HG03108 (cell line): ENCODE measurements at regions not wholly inside any gene's neighbourhood (a gene's known extent, or its start where the extent isn't known, plus 50 kb on each side); places are given as distances from the start of the nearest gene placed in this dataset.

Source experiments
- ATAC-seq: cut with Tn5 transposase; IDR thresholded peaks from one replicate; pipeline ENCODE4 v1.9.1; 2021; ENCODE audit warnings: moderate library complexity; ENCODE audit not compliant: unreplicated experiment

GRCh38 chr2:133837441-133838094, 269.3 kb upstream of the NCKAP5 start:
- no peak for ATAC-seq

GRCh38 chr2:133838642-133839365, 270.5 kb upstream of the NCKAP5 start:
- no peak for ATAC-seq

GRCh38 chr2:133839677-133840076, 271.4 kb upstream of the NCKAP5 start:
- ATAC-seq, result no peak

GRCh38 chr2:133840761-133841160, 272.5 kb upstream of the NCKAP5 start:
- ATAC-seq, result no peak

GRCh38 chr2:133841900-133842299, 273.6 kb upstream of the NCKAP5 start:
- ATAC-seq, result no peak

- no peak for ATAC-seq
Observed at GRCh38 chr2:133842446-133842845, 274.2 kb upstream of the NCKAP5 start.

GRCh38 chr2:133843091-133843490, 274.8 kb upstream of the NCKAP5 start:
- ATAC-seq, result no peak

GRCh38 chr2:133843551-133843950, 275.3 kb upstream of the NCKAP5 start:
- no peak for ATAC-seq

- no peak for ATAC-seq
Observed at GRCh38 chr2:133844214-133844892, 276.1 kb upstream of the NCKAP5 start.

GRCh38 chr2:133846476-133846875, 278.2 kb upstream of the NCKAP5 start:
- ATAC-seq, result no peak

- no peak for ATAC-seq
Observed at GRCh38 chr2:133847591-133847990, 279.3 kb upstream of the NCKAP5 start.

- ATAC-seq, result no peak
Observed at GRCh38 chr2:133848111-133848649, 279.9 kb upstream of the NCKAP5 start.

GRCh38 chr2:133849341-133849740, 281.1 kb upstream of the NCKAP5 start:
- ATAC-seq, result no peak

- no peak for ATAC-seq
Observed at GRCh38 chr2:133854603-133855200, 286.4 kb upstream of the NCKAP5 start.

GRCh38 chr2:133855526-133855925, 287.3 kb upstream of the NCKAP5 start:
- ATAC-seq, result no peak

- ATAC-seq, result no peak
Observed at GRCh38 chr2:133856678-133857077, 288.4 kb upstream of the NCKAP5 start.

- no peak for ATAC-seq
Observed at GRCh38 chr2:133859578-133859977, 291.3 kb upstream of the NCKAP5 start.

GRCh38 chr2:133862400-133862977, 294.2 kb upstream of the NCKAP5 start:
- ATAC-seq, result no peak

- no peak for ATAC-seq
Observed at GRCh38 chr2:133863106-133863800, 295.0 kb upstream of the NCKAP5 start.

- no peak for ATAC-seq
Observed at GRCh38 chr2:133865141-133865540, 296.9 kb upstream of the NCKAP5 start.
